Stomach (tissue), 8 donors: ENCODE measurements at regions not wholly inside any gene's neighbourhood (a gene's known extent, or its start where the extent isn't known, plus 50 kb on each side); places are given as distances from the start of the nearest gene placed in this dataset.

ENCODE experiments used
- DNase-seq, 2 donors: peaks; one replicate each; pipeline versions ENCODE4 v3.0.0 to v3.0.0-alpha.2; 2013 to 2019
- H3K27ac ChIP-seq, 5 donors: fragments of 200-600 bp in 4 of 5; sonication (generic) in 4 of 5; one replicate each; pipeline ENCODE4 v1.5.1; 2013 to 2019; ENCODE audit warnings: mild to moderate bottlenecking in 1 of 5, moderate library complexity in 1 of 5
- H3K27me3 ChIP-seq, 3 donors: fragments of 200-600 bp; sonication (generic); one replicate each; pipeline ENCODE4 v1.5.1; 2017 to 2019; ENCODE audit warnings: mixed run types in 1 of 3
- H3K36me3 ChIP-seq, 4 donors: fragments of 200-600 bp; sonication (generic); 1 replicate in 3 of 4; 2 replicates in 1 of 4; pipeline ENCODE4 v1.5.1; 2016 to 2019
- H3K4me1 ChIP-seq, 4 donors: fragments of 200-600 bp; sonication (generic); one replicate each; pipeline ENCODE4 v1.5.1; 2016 to 2019
- H3K4me3 ChIP-seq, 4 donors: fragments of 200-600 bp; sonication (generic) in 3 of 4; one replicate each; pipeline ENCODE4 v1.5.1; 2016 to 2019; ENCODE audit warnings: mild to moderate bottlenecking in 1 of 4
- H3K9me3 ChIP-seq, 4 donors: fragments of 200-600 bp; sonication (generic); one replicate each; pipeline ENCODE4 v1.5.1; 2016 to 2019
- CTCF ChIP-seq, 7 experiments: fragments of 450-650 bp in 4 of 7; fragments of 200-600 bp in 3 of 7; sonication (generic) in 3 of 7; IDR thresholded peaks; one replicate each; pipeline ENCODE4 v1.5.1; 2016 to 2019; ENCODE audit warnings: antibody characterized with exemption in 7 of 7, control low read depth in 2 of 7, mild to moderate bottlenecking in 1 of 7
- EP300 ChIP-seq: sonication (generic); formaldehyde crosslinking; IDR thresholded peaks from one replicate; pipeline ENCODE4 v1.6.1; 2017; ENCODE audit warnings: antibody characterized with exemption
- POLR2A ChIP-seq, 4 donors: fragments of 450-650 bp; IDR thresholded peaks; one replicate each; pipeline ENCODE4 v1.6.1; 2016; ENCODE audit warnings: antibody characterized with exemption in 4 of 4, control low read depth in 2 of 4, mild to moderate bottlenecking in 1 of 4, moderate library complexity in 1 of 4
- POLR2AphosphoS5 ChIP-seq, 3 donors: sonication (generic); formaldehyde crosslinking; IDR thresholded peaks; one replicate each; pipeline ENCODE4 v1.6.1; 2016; ENCODE audit warnings: antibody characterized with exemption in 3 of 3
- WGBS, 5 donors: extraction: QIAGEN DNeasy Blood & Tissue Kit in 3 of 5; methylation state at CpG; one replicate each; pipeline versions ENCODE4 v1.1.5 to v1.1.7; 2013 to 2018; 5-methylcytosine and 5-hydroxymethylcytosine counted together
- intact Hi-C: fragments of 100-400 bp; cut with DNase I; formaldehyde crosslinking; loops from one replicate; pipeline ENCODE4 v1.15.1; 2023; ENCODE audit warnings: low total_unique reads
- donor health status: healthy with polysubstance abuse.
- donor health status: Bipolar disorder and iron deficiency.
- donor health status: healthy.

DNA sequence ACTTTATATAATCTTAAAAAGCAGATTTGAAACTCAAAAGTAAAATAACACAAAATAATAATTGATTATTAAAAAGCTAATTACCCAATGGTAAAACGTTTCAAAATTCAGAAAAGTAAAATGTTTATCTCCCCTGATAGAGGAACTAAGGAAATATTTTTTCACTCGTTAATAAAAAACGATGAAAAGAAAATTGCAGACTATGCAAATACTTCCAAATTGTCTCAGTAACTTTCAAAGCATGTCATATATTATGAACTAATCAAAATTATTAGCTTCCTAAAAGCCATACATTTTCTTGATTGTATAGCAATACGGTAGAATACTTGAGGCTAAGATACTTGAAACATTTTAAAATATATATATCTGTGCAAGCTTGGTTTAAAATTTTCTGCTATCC is 366.3 kb downstream of the TLL1 start:
- H3K4me1 ChIP-seq = no peaks in the 10 kb centered on the region
- intact Hi-C loops = no loop called here
- TF ChIP-seq POLR2A (IDR thresholded peaks at IDR 0.05) = no peak
- TF ChIP-seq CTCF (IDR thresholded peaks at IDR 0.05) = no peak
- no peak for TF ChIP-seq EP300
- no peak for TF ChIP-seq POLR2AphosphoS5 (IDR thresholded peaks at IDR 0.05)

GRCh38 chr4:166252487-166253402 is 379.7 kb downstream of the TLL1 start:
- Histone ChIP-seq H3K4me3 (no peak overlapping the region), H3K9me3 (no peaks in the 10 kb centered on the region), H3K4me1 (no peaks in the 10 kb centered on the region), H3K36me3 (no peaks in the 10 kb centered on the region), H3K27ac (no peak overlapping the region), H3K27me3 (no peaks in the 10 kb centered on the region)
- no peak for TF ChIP-seq POLR2AphosphoS5 (IDR thresholded peaks at IDR 0.05)
- peak in 2 of 7 experiments; percentile 12 to 26 for TF ChIP-seq CTCF (IDR thresholded peaks at IDR 0.05)
- peak in 1 of 2 donors; percentile 16 for DNase-seq
- intact Hi-C loops = no loop called here
- 60 to 70% (median 65%) methylated on average over 4 of the region's 4 CpGs for WGBS, 5 donors

More for the DNA sequence above, 366.3 kb downstream of the TLL1 start:
- H3K4me3 ChIP-seq = no peak overlapping the region
- WGBS, 5 donors = 76 to 82% (median 78%) methylated on average over 4 of the region's 4 CpGs
- no peaks in the 10 kb centered on the region for H3K27me3 ChIP-seq
- H3K27ac ChIP-seq = no peak overlapping the region
- DNase-seq = no peak
- peaks cover 0 to 2% (median 0%) of the 10 kb centered on the region in 4 donors for H3K9me3 ChIP-seq
- no peaks in the 10 kb centered on the region for H3K36me3 ChIP-seq

GRCh38 chr4:166257276-166257675 is 384.2 kb downstream of the TLL1 start:
- TF ChIP-seq CTCF (IDR thresholded peaks at IDR 0.05) = no peak
- TF ChIP-seq POLR2A (IDR thresholded peaks at IDR 0.05) = no peak
- TF ChIP-seq EP300 = no peak
- no peak for TF ChIP-seq POLR2AphosphoS5 (IDR thresholded peaks at IDR 0.05)
- 89 to 98% (median 94%) methylated on average over 2 of the region's 2 CpGs for WGBS, 5 donors
- intact Hi-C loops = no loop called here

GRCh38 chr4:166257891-166258290 is 384.9 kb downstream of the TLL1 start:
- no peaks in the 10 kb centered on the region for H3K9me3 ChIP-seq
- TF ChIP-seq EP300 (no peak), CTCF (IDR thresholded peaks at IDR 0.05) (no peak)
- H3K27me3 ChIP-seq = no peaks in the 10 kb centered on the region
- no peak overlapping the region for H3K4me3 ChIP-seq
- intact Hi-C loops = no loop called here
- H3K36me3 ChIP-seq = no peaks in the 10 kb centered on the region
- H3K27ac ChIP-seq = no peak overlapping the region
- DNase-seq = peak in 1 of 2 donors; percentile 1
- H3K4me1 ChIP-seq = no peaks in the 10 kb centered on the region
- 42 to 55% (median 50%) methylated on average over 3 to 4 of the region's 4 CpGs for WGBS, 5 donors

More at GRCh38 chr4:166257276-166257675, 384.2 kb downstream of the TLL1 start:
- Histone ChIP-seq H3K27me3 (no peaks in the 10 kb centered on the region), H3K27ac (no peak overlapping the region), H3K4me1 (no peaks in the 10 kb centered on the region), H3K36me3 (no peaks in the 10 kb centered on the region), H3K9me3 (no peaks in the 10 kb centered on the region), H3K4me3 (no peak overlapping the region)
- no peak for DNase-seq
